NK-92 (cell line): ENCODE measurements at regions not wholly inside any gene's neighbourhood (a gene's known extent, or its start where the extent isn't known, plus 50 kb on each side); places are given as distances from the start of the nearest gene placed in this dataset.

ENCODE experiments used
- DNase-seq: peaks from one replicate; lab custom pipeline; 2025; ENCODE audit not compliant: unreplicated experiment; lab: John Stamatoyannopoulos, UW

DNA sequence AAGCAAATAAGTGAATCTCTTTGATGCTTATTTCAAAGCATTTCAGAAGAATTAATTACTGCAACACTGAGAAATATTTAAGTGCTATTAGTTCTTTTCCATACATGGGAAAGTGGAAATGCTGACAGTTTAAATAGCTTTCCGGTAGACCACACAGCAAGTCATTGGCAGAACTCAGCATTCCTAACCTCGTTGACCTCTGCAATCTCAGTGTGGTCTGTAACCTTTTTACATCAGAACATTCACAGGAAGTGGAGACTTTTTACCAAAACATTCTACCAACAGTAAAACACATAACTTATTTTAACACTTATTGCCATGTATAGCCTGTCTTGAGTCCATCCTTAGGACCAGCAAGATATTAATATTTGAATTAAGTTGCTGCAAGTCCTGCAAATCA is 249.5 kb upstream of the DCN start:
- no peak for DNase-seq

- no peak for DNase-seq
Observed at GRCh38 chr12:91424506-91424905, 241.9 kb upstream of the DCN start.

DNA sequence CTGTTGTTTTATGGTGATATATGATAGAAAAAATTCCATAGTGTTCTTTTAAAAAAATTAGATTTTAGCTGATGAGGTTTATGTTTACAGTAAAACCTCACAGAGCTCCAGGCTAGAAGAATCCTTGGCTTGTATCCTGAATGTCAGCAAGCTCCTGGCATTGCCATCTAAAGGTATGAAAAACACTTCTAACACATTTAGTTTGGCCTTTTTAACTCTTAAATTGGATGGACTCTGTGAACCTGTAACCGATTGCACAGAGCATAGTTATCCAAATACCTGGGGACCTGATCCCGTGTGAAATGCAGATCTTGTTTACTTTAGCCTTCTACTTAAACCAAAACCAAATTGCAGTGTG is 241.1 kb upstream of the DCN start:
- DNase-seq = no peak

DNA sequence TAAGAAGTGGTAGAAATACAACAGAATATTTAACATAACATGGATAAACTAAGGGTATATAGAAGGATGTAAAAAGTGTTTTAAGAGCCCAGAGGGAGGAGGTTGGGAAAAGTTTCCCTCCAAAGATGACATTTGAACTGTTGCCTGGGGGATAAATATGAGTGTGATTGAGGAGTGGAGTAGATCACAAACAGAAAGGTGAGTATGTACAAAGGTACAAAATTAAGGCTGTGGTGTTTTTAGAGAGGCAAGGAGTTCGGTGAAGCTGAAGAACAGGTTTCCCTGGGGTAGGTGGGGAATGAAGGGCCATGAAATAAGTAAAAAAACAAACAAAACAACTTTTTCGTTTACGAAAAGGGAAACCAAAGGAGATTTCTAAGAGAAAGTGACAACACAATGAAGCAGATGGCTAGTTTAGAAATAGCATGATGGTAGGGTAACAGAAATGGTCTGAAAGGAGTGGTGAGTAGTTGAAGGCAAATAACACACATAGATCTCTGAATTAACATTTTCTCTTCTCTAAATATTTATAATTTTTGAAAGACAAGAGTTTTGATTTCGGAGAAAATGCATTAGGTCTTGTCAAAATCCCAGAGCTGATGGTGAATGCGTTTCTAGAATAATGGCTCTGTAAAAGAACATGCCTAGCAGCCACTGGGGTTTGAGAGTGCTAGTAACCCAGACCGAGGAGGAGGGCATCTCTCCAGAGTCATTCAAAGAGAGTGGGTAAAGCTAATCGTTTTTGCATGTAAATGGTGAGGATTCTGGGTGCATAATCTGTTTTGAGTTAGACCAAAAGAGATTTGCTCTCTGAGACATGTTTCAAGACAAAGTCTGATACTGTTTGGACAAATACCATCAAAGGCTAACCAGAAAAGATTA is 240.4 kb upstream of the DCN start:
- DNase-seq = no peak

- DNase-seq = no peak
Observed at GRCh38 chr12:91422127-91422526, 239.5 kb upstream of the DCN start.

DNA sequence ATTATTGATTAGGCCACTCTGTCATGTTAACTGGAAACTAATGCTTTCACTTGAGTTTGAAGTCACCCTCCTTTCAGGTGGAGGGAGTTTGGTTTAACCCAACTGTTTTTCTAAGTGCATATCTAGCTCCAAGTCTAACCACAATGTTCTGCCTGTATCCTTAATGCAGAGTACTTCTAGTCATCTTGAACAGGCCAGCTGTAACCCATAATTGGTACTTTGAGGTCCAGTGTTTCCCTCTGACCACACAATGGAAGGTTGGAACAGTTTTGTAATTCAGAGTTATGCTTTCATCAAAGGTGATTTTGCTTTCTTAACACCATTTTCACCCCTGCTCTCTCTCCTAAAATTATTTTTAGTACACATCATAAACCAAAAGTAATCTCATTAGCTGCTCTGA is 237.2 kb upstream of the DCN start:
- DNase-seq = no peak

DNA sequence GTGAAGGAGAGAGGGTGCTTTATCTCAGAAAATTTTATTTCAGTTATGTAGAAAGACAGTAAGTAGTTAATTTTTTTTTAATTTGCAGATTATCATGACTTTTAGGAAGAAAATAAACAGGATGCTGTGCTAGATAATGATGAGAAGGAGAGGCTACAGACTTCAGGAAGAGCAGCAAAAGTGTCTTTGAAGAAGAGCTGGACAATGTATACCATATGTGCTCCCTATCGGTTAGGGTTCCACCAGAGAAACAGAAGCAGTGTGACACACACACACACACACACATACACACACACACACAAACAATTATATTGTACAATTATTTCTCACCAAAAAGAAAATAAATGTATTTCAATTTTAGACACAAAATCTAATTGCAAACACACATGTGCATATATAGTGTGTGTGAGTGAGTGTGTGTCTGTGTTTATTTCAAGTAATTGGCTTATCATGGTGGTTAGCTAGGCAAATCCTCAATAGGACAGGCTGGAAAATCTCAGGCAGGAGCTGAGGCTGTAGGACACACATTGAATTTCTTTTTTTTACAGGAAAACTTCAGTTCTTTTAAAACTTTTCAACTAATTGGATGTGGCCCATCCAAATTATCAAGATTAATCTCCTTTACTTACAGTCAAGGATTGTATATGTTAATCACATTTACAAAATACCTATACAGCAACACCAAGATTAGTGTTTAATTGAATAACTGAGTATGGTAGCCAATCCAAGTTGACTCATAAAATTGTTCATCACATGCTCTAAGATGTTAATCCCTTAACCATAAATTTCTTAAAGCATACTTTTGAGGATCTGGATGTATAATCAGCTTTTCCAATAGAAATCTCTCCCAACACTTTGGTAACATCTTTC is 235.8 kb upstream of the DCN start:
- DNase-seq = no peak

DNA sequence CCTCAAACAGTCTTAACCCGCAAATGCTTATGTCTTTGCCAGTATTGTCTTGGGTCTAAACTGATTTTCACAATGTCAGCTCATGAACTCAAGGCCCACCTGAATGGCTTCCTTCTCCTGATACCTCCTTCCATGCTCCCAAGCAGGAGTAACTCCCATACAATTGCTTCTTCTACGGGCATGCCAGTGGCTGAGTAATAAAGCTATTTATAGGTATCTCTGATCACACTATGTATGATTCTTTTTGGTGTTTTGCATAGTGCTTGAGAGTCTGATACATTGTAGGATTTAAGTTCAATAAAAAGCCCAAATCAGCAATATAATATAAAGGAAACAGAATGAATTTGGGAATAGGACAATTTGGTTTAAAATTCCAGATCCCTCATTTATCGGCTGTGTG is 235.0 kb upstream of the DCN start:
- DNase-seq = no peak

DNA sequence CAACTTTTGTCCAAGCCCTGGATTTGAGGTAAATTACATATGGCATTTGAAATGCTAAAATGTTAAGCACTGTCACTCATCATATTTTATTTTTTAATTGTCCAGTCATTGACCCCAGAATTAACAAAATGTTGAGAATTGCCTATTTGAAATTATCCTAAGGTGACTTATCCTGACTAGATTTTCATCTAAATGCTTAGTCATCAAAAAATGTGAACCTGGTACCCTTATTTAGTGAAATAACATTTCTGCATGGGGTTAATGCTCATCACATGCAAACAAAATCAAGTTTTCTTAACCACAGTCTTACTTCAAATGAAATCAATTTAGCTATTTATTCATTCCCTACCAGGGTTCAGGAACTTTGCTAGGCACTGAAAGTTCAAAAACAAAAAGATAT is 232.0 kb upstream of the DCN start:
- no peak for DNase-seq

GRCh38 chr12:91413581-91414546 is 231.2 kb upstream of the DCN start:
- DNase-seq = no peak

- DNase-seq = no peak
Observed at GRCh38 chr12:91406920-91407341, 224.3 kb upstream of the DCN start.

- no peak for DNase-seq
Observed at GRCh38 chr12:91404441-91404840, 221.8 kb upstream of the DCN start.

GRCh38 chr12:91401190-91401589 is 218.6 kb upstream of the DCN start:
- DNase-seq = no peak

DNA sequence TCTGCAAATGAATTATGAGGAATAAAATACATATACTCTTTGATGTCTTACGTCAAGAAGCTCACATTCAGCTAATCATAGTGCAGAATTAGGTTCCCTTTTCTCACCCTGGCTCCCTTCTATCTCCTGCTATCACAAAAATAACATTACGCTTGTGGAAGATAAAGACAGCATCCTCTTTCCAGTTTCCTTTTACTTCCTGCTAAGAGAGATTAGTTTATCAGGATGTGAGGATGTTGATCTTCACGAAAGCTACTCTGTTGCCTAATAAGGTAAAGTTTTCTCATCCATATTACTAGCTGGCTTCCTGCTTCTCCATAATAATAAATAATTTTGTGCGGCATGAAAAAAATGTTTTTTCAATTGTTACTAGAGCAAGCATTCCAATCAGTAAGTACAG is 217.7 kb upstream of the DCN start:
- DNase-seq = no peak

- no peak for DNase-seq
Observed at GRCh38 chr12:91397866-91398532, 215.4 kb upstream of the DCN start.

GRCh38 chr12:91396293-91396692 is 213.7 kb upstream of the DCN start:
- no peak for DNase-seq

DNA sequence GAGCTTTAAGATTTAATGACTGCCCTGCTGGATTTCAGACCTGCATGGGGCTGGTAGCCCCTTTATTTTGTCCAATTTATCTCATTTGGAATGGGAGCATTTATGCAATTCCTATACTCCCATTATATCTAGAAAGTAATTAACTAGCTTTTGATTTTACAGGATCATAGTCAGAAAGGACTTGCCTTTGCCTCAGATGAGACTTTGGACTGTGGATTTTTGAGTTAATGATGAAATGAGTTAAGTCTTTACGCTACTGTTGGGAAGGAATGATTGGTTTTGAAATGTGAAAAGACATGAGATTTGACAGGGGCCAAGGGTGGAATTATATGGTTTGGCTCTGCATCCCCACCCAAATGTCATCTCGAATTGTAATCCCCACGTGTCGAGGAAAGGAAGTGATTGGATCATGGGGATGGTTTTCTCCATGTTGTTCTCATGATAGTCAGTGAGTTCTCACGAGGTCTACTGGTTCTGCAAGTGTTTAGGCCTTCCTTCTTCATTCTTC is 213.1 kb upstream of the DCN start:
- DNase-seq = no peak

- DNase-seq = no peak
Observed at GRCh38 chr12:91394903-91395302, 212.3 kb upstream of the DCN start.

DNA sequence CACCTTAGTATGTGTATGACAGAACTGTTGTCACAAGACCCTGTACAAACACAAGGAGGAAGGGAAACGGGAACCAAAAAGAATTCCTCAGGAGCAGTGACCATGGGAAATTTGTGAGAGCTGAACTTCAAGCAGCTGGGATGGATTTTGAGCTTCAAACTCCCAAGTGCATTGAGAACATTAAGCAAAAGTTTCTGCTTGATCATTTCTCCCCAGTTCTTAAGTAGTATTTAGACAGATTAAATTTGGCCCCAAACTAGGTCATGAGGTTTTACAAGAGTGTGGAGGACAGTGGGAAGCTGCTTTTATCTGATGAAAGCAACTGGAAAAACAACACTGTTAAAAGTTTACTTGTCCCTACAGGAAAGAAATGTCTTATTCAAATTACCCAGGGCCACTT is 206.0 kb upstream of the DCN start:
- no peak for DNase-seq

- DNase-seq = no peak
Observed at GRCh38 chr12:91387461-91388134, 205.0 kb upstream of the DCN start.
